ENCODE measurements at regions not wholly inside any gene's neighbourhood (a gene's known extent, or its start where the extent isn't known, plus 50 kb on each side); places are given as distances from the start of the nearest gene placed in this dataset.

DNA sequence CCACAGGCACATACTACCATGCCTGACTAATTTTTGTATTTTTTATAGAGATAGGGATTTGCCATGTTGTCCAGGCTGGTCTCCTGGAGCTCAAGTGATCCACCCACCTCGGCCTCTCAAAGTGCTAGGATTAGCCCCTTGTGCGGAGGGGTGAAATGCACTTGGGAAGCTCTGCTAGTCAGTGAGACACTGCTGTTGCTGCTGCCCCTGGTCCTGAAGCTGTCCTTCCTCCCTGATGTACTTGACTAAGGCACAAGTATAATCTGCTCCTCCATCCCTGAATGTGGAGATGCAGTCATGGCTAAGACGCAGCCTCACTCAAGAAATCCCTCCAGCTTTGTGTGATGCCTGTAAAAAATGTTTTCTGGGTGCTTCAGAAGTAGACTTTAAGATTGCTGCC, 124.5 kb downstream of the KCTD15 start:
- TF ChIP-seq, protein P1, sequence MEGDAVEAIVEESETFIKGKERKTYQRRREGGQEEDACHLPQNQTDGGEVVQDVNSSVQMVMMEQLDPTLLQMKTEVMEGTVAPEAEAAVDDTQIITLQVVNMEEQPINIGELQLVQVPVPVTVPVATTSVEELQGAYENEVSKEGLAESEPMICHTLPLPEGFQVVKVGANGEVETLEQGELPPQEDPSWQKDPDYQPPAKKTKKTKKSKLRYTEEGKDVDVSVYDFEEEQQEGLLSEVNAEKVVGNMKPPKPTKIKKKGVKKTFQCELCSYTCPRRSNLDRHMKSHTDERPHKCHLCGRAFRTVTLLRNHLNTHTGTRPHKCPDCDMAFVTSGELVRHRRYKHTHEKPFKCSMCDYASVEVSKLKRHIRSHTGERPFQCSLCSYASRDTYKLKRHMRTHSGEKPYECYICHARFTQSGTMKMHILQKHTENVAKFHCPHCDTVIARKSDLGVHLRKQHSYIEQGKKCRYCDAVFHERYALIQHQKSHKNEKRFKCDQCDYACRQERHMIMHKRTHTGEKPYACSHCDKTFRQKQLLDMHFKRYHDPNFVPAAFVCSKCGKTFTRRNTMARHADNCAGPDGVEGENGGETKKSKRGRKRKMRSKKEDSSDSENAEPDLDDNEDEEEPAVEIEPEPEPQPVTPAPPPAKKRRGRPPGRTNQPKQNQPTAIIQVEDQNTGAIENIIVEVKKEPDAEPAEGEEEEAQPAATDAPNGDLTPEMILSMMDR (IDR thresholded peaks at IDR 0.05) = no peak
- no peak for TF ChIP-seq POLR2AphosphoS5 (IDR thresholded peaks at IDR 0.05)

All from prostate gland (tissue), 2 donors.